ENCODE measurements at regions not wholly inside any gene's neighbourhood (a gene's known extent, or its start where the extent isn't known, plus 50 kb on each side); places are given as distances from the start of the nearest gene placed in this dataset.

DNA sequence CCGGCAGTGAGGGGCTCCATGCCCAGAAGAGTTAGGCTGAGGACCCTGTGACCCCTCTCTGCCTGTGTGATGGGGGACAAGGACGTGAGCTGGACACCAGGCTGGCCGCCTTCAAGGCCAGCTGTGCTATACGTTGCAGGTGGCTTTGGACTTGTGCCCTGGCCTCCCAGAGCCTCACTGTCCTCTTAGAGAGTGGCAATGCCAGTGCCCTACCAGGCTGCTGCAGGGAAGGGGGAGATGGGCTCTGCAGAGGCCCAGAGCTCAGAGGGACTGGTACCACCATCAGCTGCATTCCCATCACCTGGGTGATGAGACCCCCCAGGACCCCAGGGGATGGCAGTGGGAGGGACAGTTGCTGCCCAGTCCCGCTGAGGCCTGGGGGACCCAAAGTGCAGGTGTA lies 90.4 kb upstream of the SHISAL1 start:
- DNase-seq (ENCODE audit: low spot score) = no peak

GRCh38 chr22:44402196-44403111 lies 89.7 kb upstream of the SHISAL1 start:
- FAIRE-seq (no peak), DNase-seq (ENCODE audit: low spot score) (no peak)

More for the DNA sequence above, 90.4 kb upstream of the SHISAL1 start:
- FAIRE-seq = no peak

GRCh38 chr22:44401783-44402110 lies 89.0 kb upstream of the SHISAL1 start:
- FAIRE-seq (no peak), DNase-seq (ENCODE audit: low spot score) (no peak)

GRCh38 chr22:44400763-44401060 lies 88.0 kb upstream of the SHISAL1 start:
- no peak for FAIRE-seq
- no peak for DNase-seq (ENCODE audit: low spot score)

DNA sequence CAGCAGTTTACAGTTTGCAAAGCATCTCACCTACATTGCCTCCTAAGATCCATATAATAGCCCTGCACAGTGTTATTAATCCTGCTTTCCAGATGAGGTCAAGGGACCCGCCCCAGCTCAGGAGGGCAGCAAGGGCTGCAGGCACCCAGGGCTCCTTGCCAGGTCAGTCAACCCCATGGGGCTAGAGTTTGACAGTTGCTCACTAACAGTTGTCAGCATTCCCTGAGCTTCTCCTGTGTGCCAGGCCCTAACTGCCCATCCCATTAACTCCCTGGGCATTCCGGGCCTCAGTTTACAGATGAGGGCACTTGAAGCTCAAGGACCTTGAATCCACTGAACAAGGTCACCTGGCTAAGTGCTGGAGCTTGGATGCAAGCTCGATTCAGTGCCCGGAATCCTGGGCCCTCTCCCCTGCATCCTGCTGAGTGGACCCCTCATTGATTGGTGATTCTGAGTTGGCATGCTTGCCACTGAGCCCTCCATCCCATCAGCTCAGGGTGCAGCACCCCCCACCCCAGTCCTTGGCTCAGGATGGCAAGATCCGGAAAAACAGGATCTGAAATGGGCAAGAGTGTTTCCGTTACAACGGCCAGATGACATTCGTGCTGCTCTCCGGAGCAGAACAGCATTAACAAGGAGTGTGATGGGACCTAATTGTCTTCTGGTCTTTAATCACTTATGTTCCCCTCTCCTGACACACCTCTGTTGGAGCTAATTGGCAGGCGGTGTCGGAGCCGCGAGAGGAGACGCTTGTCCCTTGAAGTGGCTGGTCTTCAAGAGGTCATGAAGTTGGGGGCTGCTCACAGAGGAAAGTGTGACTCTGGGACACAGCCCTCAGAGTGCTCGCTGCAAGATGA lies 87.4 kb upstream of the SHISAL1 start:
- no peak for FAIRE-seq
- DNase-seq (ENCODE audit: low spot score) = no peak

DNA sequence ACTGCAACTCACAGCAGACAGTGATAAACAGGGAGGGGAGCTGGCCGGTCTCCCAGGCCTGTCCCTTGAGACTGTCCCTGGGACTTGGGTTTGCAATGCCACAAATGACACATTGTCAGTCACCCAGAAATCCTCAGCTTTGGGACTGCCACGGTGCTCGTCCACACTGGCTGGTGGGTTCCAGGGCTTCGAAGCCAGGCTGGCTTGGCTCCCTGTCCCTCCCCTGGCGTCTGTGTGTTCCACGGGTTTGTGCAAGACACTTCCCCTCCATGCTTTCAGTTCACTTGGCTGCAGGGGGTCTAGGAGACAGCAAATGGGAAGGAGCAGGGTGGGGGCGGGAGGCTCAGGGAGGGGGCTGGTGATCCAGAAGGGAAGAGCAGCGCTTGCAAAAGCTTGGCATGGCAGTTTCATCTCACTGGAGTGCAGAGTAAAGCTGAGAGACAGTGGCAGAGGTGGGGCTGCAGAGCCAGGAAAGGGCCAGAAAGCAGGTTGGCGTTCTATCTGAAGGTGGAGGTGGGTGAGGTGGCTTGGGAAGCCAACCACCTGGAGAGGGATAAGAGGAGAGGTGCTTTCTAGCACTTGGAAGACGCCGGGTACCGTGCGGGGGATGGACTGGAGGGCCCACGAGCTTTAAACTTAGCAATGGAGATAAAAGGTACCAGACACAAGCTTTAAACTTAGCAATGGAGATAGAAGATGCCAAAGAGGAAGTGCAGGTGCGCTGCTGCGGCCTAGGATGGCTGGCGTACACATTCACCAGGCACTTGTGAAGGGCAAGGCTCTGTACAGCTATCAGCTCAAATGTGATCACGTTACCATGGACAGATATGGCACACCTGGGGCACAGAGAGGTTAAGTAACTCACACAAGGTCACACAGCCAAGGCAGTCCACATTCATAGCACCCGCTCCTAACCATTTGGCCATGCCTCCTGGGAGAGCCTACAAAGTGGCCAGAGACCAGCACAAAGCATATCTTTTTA lies 86.4 kb upstream of the SHISAL1 start:
- DNase-seq (ENCODE audit: low spot score) (no peak), FAIRE-seq (no peak)

- FAIRE-seq (no peak), DNase-seq (ENCODE audit: low spot score) (no peak)
Measured at GRCh38 chr22:44396727-44397722, 84.3 kb upstream of the SHISAL1 start.

DNA sequence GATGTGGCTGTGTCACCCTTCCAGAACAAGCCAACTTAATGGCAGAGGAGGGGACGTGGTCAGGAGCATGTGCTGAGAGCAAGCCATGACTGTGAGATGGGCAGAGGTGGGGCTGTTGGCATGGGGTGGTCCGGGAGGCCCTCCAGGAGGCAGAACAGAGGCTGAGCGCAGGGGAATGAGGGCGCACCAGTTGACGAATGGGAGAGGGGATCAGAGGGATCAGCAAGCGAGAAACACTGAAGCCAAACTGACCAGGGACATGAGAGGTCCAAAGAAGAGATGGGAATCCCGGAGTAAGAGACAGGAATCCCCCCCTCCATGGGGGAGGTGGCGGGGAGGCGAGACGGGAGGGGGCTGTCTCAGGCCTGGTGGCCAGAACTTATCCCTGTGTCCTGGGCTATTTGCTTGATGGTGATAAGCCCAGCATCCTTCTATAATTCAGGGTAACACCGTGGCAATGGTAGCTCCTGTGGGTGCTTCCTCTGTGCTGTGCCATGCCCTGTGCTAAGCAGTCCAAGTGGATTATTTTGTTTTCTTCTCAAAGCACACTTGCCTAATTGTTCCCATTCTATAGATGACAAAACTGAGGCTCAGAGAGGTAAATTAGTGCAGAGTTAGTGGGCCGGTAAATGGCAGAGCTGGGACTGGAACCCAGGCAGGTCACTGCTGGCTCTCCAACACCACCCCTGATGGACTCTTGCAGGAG lies 83.4 kb upstream of the SHISAL1 start:
- DNase-seq (ENCODE audit: low spot score) (no peak), FAIRE-seq (no peak)

- FAIRE-seq = no peak
Measured at GRCh38 chr22:44395118-44396005, 82.6 kb upstream of the SHISAL1 start.

DNA sequence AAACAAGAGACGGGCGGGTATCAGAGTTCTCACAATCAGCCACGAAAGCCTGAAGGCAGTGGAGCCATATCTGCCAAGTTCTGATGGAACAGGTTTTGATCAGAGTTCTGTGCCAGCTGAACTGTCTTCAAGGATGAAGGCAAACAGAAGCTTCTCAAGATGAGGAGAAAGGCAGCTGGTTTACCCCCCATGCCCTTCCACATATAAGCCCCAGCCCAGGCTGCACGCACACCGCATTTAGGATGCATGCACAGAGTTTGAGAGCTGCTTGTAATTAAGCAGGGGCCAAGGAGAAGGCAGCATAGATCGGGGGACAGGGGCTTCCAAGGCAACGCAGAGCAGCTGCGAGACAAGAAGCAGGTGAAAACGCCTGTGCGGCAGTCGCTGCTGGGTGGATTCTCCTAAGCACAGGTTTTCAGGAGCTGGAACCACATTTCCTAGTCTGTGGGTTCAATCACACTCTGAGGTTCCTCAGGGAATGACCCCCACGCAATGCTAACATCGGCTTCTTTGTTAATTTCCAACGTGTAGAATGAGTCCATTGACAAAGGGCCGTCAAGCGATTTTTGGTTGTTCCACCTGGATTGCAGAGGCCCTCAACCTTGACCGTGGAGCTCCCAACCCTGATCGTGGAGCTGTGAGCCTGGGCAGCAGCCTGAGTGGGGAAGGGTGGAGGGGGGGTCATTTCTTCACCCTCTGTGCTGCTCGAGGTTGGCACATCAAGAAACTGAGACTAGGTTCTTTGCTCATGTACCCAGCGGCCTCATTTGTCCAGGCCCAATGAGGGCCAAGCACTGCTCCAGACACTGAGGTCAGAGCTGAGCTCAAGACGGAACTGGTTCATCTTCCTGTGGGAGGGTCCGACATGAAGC lies 81.7 kb upstream of the SHISAL1 start:
- no peak for FAIRE-seq
- no peak for DNase-seq (ENCODE audit: low spot score)

More at GRCh38 chr22:44395118-44396005, 82.6 kb upstream of the SHISAL1 start:
- no peak for DNase-seq (ENCODE audit: low spot score)

DNA sequence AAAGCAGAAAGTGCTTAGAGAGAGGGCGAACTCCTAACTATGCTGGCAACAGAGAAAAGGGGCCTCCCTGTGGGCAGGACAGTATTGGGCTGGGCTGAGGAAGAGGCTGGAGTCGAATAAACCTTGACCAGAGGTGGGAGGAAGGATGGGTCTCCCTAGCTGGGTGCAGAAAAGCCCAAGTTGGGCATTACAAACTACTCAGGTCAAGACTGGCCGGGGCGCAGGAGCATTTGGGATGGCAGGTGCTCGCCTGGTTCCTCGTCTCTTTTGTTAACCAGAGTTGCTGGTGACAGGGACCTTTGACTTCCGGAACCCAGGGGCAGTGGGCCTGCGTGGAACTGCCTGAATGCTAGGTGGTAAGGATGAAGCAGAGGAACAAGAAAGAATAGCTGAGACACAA lies 80.3 kb upstream of the SHISAL1 start:
- DNase-seq (ENCODE audit: low spot score) = no peak
- no peak for FAIRE-seq

DNA sequence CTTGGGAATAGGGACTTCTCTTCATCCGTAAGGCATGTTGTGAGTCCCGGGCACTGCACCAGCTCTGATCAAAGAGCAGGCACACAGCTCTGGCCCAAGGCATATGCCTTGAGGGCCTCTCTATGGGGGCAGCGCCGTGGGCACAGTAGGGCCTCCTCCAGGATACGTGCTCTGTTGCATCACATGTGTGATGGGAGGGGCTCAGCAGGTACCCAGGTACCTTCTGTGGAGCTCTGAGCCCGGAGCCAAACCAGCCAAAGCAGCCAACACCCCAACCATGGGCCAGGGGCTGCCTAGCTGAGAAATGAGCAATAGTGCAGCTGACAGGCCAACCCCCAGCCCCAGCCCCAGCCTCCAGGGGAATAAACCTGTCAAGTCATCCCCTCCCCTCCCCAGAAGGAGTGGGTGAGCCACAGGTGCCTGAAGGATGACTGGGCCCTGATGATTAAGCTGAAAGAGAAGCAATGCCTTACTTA lies 79.7 kb upstream of the SHISAL1 start:
- FAIRE-seq (no peak), DNase-seq (ENCODE audit: low spot score) (no peak)

GRCh38 chr22:44391481-44392445 lies 79.0 kb upstream of the SHISAL1 start:
- FAIRE-seq (no peak), DNase-seq (ENCODE audit: low spot score) (no peak)

DNA sequence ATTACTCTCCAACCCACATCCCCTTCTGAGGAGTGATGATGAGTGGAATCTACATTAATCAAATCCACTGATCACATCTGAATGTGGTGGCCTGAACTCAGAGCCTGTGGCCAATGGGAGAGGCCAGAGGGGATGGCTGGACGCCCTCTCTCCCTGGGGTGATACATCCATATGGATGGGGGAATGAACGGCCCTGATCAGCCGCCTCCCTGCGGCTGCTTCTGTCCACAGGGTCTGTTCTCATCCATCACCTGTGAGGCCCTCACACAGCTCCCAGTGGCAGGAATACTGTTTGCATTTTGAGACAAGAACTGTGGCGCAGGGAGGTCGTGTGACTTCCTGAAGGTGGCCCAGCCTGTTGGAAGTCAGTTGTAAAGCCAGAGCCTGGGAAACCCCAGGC lies 78.3 kb upstream of the SHISAL1 start:
- FAIRE-seq (no peak), DNase-seq (ENCODE audit: low spot score) (no peak)

DNA sequence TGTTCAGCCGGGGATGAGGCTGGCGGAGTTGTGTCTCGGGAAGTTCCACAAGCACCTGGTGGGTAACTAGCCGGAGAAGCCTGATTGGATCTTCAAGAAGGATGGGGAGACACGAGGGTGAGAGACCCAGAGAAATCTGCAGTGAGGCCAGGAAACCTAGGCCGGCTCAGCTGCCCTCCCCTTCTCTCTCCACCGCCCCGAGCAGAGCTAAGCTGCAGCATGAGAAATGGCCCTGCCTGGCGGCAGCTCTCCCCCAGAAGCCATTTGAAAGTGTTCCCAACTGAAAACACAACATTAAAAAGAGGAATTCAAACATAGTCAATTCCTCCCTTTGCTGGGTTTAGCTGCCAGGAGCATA lies 77.8 kb upstream of the SHISAL1 start:
- DNase-seq (ENCODE audit: low spot score) (no peak), FAIRE-seq (no peak)

GRCh38 chr22:44389926-44390612 lies 77.3 kb upstream of the SHISAL1 start:
- FAIRE-seq (no peak), DNase-seq (ENCODE audit: low spot score) (no peak)
